ENCODE measurements at regions not wholly inside any gene's neighbourhood (a gene's known extent, or its start where the extent isn't known, plus 50 kb on each side); places are given as distances from the start of the nearest gene placed in this dataset.

DNA sequence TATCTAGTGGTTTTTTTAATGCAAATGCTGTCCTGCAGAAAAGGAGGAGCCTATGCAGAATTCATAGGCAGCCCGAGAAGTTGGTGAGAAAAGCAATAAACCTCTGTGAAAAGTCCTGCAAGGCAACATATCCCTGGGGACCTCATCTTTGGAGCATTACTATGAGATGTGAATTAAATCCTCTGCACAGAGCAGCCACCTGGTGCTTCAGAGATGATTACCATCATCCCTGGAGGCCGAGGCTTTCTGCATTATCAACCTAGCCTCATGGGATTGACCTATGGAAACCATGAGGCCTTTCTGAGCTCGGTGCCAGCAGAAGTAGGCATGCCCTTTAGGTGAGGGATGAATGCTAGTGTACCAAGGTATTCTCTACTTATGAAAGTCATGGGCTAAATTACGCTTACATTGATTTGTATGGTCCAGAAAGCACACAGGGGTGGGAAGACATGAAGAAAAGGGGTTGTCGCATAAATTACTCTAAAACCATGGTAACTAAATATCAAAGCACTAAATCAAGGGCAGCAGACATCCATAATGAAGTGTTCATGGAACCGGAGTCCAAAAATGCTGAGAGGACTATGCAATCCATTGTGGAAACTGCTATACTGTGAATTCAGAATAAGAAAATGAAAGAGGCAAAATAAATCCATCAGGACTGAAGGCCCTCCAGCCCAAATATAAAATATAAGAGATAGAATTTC lies 623.5 kb upstream of the DDX18 start:
- Histone ChIP-seq H3K4me3 (no peak overlapping the region), H3K27ac (no peak overlapping the region), H3K4me1 (no peaks in the 10 kb centered on the region), H3K27me3 (no peaks in the 10 kb centered on the region), H3K9me3 (peaks cover 3% of the 10 kb centered on the region), H3K36me3 (no peaks in the 10 kb centered on the region)
- 74% methylated on average over 5 of the region's 6 CpGs for WGBS
- no peak for DNase-seq (ENCODE audit: low spot score in 2 of 2)
- TF ChIP-seq POLR2AphosphoS5 (IDR thresholded peaks at IDR 0.05) (no peak), POLR2A (IDR thresholded peaks at IDR 0.05) (no peak), EP300 (IDR thresholded peaks at IDR 0.05) (no peak)
- TF ChIP-seq, protein P1, sequence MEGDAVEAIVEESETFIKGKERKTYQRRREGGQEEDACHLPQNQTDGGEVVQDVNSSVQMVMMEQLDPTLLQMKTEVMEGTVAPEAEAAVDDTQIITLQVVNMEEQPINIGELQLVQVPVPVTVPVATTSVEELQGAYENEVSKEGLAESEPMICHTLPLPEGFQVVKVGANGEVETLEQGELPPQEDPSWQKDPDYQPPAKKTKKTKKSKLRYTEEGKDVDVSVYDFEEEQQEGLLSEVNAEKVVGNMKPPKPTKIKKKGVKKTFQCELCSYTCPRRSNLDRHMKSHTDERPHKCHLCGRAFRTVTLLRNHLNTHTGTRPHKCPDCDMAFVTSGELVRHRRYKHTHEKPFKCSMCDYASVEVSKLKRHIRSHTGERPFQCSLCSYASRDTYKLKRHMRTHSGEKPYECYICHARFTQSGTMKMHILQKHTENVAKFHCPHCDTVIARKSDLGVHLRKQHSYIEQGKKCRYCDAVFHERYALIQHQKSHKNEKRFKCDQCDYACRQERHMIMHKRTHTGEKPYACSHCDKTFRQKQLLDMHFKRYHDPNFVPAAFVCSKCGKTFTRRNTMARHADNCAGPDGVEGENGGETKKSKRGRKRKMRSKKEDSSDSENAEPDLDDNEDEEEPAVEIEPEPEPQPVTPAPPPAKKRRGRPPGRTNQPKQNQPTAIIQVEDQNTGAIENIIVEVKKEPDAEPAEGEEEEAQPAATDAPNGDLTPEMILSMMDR (IDR thresholded peaks at IDR 0.05) = no peak

GRCh38 chr2:117195381-117195780 lies 619.1 kb upstream of the DDX18 start:
- Histone ChIP-seq H3K9me3 (peaks cover 3% of the 10 kb centered on the region), H3K27me3 (no peaks in the 10 kb centered on the region), H3K36me3 (no peaks in the 10 kb centered on the region), H3K4me1 (no peaks in the 10 kb centered on the region), H3K4me3 (no peak overlapping the region), H3K27ac (no peak overlapping the region)
- 82% methylated on average over 4 of the region's 4 CpGs for WGBS
- no peak for DNase-seq (ENCODE audit: low spot score in 2 of 2)
- TF ChIP-seq EP300 (IDR thresholded peaks at IDR 0.05) (no peak), POLR2AphosphoS5 (IDR thresholded peaks at IDR 0.05) (no peak), POLR2A (IDR thresholded peaks at IDR 0.05) (no peak)
- TF ChIP-seq, protein P1 (IDR thresholded peaks at IDR 0.05) = no peak

DNA sequence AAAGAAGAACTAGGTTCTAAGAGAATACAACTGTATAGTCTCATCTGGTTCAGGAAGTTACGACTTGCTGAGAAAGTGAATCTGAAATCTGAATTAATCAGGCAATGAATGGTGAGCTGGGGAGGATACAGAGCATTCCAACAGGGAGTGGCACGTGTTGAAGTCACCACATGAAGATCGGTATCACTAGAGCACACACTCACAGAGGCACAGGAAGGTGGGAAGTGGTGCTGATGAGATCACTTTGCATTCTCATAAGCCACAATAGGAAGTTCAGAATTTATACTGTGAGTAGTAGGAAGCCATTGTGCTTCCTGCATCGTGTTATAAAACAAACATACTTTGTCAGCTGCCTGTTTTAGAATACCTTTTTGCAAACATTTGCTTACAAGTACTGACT lies 615.0 kb upstream of the DDX18 start:
- H3K36me3 ChIP-seq = no peaks in the 10 kb centered on the region
- no peak overlapping the region for H3K27ac ChIP-seq
- H3K9me3 ChIP-seq = no peaks in the 10 kb centered on the region
- H3K27me3 ChIP-seq = no peaks in the 10 kb centered on the region
- 64% methylated on average over 4 of the region's 4 CpGs for WGBS
- DNase-seq (ENCODE audit: low spot score in 2 of 2) = no peak
- H3K4me1 ChIP-seq = no peaks in the 10 kb centered on the region
- no peak for TF ChIP-seq POLR2AphosphoS5 (IDR thresholded peaks at IDR 0.05)
- TF ChIP-seq POLR2A (IDR thresholded peaks at IDR 0.05) = no peak
- TF ChIP-seq EP300 (IDR thresholded peaks at IDR 0.05) = no peak
- TF ChIP-seq, protein P1 (IDR thresholded peaks at IDR 0.05) = no peak
- no peak overlapping the region for H3K4me3 ChIP-seq

DNA sequence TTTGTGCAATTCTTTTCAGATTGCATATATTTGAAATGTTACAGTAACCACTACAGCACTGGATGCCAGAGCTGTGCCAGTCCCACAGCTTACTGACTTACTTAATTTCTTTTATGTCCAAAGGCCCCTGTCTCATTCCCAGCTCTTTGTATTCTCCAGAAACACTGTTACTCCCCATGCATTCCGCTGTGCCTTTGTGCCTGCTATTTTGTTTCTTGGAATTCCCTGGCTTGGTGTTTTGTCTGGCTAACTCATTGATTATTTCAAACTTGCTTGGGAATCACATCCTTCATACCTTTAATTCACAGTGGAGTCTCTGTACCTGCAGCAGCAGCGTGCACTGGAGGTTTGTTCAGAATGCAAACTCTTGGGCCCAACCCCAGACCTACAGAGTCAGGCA lies 601.9 kb upstream of the DDX18 start:
- TF ChIP-seq, protein P1 (IDR thresholded peaks at IDR 0.05) = no peak
- TF ChIP-seq POLR2AphosphoS5 (IDR thresholded peaks at IDR 0.05) (no peak), EP300 (IDR thresholded peaks at IDR 0.05) (no peak), POLR2A (IDR thresholded peaks at IDR 0.05) (no peak)
- no peaks in the 10 kb centered on the region for H3K36me3 ChIP-seq
- DNase-seq (ENCODE audit: low spot score in 2 of 2) = no peak
- H3K4me3 ChIP-seq = no peak overlapping the region
- H3K27ac ChIP-seq = no peak overlapping the region
- no peaks in the 10 kb centered on the region for H3K9me3 ChIP-seq
- 83% methylated on average over 2 of the region's 2 CpGs for WGBS
- no peaks in the 10 kb centered on the region for H3K27me3 ChIP-seq
- H3K4me1 ChIP-seq = no peaks in the 10 kb centered on the region

GRCh38 chr2:117217145-117217544 lies 597.3 kb upstream of the DDX18 start:
- no peak overlapping the region for H3K27ac ChIP-seq
- H3K36me3 ChIP-seq = no peaks in the 10 kb centered on the region
- H3K4me1 ChIP-seq = no peaks in the 10 kb centered on the region
- WGBS = 94% methylated on average over 16 of the region's 16 CpGs
- no peaks in the 10 kb centered on the region for H3K27me3 ChIP-seq
- no peak overlapping the region for H3K4me3 ChIP-seq
- H3K9me3 ChIP-seq = no peaks in the 10 kb centered on the region
- DNase-seq (ENCODE audit: low spot score in 2 of 2) = no peak
- TF ChIP-seq, protein P1 (IDR thresholded peaks at IDR 0.05) = no peak
- TF ChIP-seq POLR2AphosphoS5 (IDR thresholded peaks at IDR 0.05) = no peak
- TF ChIP-seq POLR2A (IDR thresholded peaks at IDR 0.05) = no peak
- no peak for TF ChIP-seq EP300 (IDR thresholded peaks at IDR 0.05)

Measured in suprapubic skin (tissue), 4 donors.